ENCODE measurements at regions not wholly inside any gene's neighbourhood (a gene's known extent, or its start where the extent isn't known, plus 50 kb on each side); places are given as distances from the start of the nearest gene placed in this dataset.

DNA sequence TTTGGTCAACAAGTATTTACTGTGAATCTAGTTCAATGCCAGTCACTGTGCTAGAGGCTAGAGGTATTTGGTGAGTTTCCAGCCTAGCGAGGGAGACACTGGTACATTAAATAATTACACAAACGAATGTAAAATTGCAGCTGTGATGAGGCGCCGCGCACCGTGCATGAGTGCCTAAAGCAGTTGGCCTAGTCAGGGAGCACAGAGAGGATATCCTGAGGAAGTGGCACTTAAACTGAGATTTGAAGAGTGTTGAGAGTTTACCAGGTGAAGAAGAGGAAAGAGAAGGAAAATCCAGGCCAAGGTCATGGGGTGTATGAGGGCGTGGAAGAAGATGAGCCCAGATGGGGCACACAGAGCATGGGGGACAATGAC lies 157.6 kb upstream of the NDUFV2 start:
- 2% methylated on average over 4 of the region's 7 CpGs for WGBS (ENCODE audit: insufficient coverage)
- H3K79me2 ChIP-seq (ENCODE audit: control insufficient read depth, insufficient read depth, low read length), result no peaks in the 10 kb centered on the region
- peaks cover 46% of the 10 kb centered on the region for H3K4me1 Mint-ChIP-seq
- ATAC-seq (ENCODE audit: low read depth) (peak; percentile 21), DNase-seq (peak; percentile 35)
- peak overlapping the region; percentile 1 for H3K27ac Mint-ChIP-seq
- TF ChIP-seq, protein P1, sequence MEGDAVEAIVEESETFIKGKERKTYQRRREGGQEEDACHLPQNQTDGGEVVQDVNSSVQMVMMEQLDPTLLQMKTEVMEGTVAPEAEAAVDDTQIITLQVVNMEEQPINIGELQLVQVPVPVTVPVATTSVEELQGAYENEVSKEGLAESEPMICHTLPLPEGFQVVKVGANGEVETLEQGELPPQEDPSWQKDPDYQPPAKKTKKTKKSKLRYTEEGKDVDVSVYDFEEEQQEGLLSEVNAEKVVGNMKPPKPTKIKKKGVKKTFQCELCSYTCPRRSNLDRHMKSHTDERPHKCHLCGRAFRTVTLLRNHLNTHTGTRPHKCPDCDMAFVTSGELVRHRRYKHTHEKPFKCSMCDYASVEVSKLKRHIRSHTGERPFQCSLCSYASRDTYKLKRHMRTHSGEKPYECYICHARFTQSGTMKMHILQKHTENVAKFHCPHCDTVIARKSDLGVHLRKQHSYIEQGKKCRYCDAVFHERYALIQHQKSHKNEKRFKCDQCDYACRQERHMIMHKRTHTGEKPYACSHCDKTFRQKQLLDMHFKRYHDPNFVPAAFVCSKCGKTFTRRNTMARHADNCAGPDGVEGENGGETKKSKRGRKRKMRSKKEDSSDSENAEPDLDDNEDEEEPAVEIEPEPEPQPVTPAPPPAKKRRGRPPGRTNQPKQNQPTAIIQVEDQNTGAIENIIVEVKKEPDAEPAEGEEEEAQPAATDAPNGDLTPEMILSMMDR (IDR thresholded peaks at IDR 0.05), result no peak
- TF ChIP-seq EZH2 (IDR thresholded peaks at IDR 0.05; ENCODE audit: borderline replicate concordance, insufficient read depth, low read depth, low read length, poor library complexity, severe bottlenecking), result no peak
- H4K20me1 ChIP-seq (ENCODE audit: control insufficient read depth, insufficient read depth, low read length, poor library complexity, severe bottlenecking), result no peaks in the 10 kb centered on the region
- peaks cover 39 to 44% of the 10 kb centered on the region in 2 donors for H3K4me1 ChIP-seq (ENCODE audit: control insufficient read depth in 2 of 2, insufficient read depth in 2 of 2, low read length in 2 of 2)
- H3K9me3 Mint-ChIP-seq (ENCODE audit: insufficient read depth), result peaks cover 3% of the 10 kb centered on the region
- no peaks in the 10 kb centered on the region for H3K27me3 Mint-ChIP-seq
- peak overlapping the region; percentile 2 for H3K4me3 Mint-ChIP-seq
- no peak overlapping the region for H3K9ac ChIP-seq (ENCODE audit: low read length)
- no peaks in the 10 kb centered on the region for H3K27me3 ChIP-seq (replicated peaks in 1 of 4; ENCODE audit: control extremely low read depth in 1 of 4, control insufficient read depth in 3 of 4, insufficient read depth in 4 of 4, low read length in 3 of 4)
- ChIA-PET CTCF (interaction anchor here (1.3 kb wide), 1 partner anchor 43 kb away, joined by 4 read pairs; no protein-coding TSS in a partner anchor), POLR2A (no interaction called here)
- H3K27ac ChIP-seq (ENCODE audit: low read length in 2 of 2), result peak overlapping the region; percentile 31 to 39
- H3K4me3 ChIP-seq (ENCODE audit: control extremely low read depth in 1 of 5, extremely low read depth in 1 of 5, insufficient read depth in 1 of 5, low read depth in 2 of 5, low read length in 4 of 5), result no peak overlapping the region
- H3K36me3 ChIP-seq (replicated peaks in 1 of 2; ENCODE audit: control extremely low read depth in 1 of 2, control insufficient read depth in 1 of 2, extremely low read depth in 1 of 2, insufficient read depth in 2 of 2, low read length in 1 of 2), result no peaks in the 10 kb centered on the region
- peak overlapping the region; percentile 37 for H3K4me2 ChIP-seq (replicated peaks; ENCODE audit: low read depth, low read length, poor library complexity, severe bottlenecking)
- H3K9me3 ChIP-seq (ENCODE audit: control extremely low read depth in 1 of 3, control insufficient read depth in 2 of 3, insufficient read depth in 1 of 3, low read length in 2 of 3), result no peaks in the 10 kb centered on the region
- peak overlapping the region; percentile 44 for H2AFZ ChIP-seq (ENCODE audit: insufficient read depth, low read depth, low read length, poor library complexity, severe bottlenecking)
- intact Hi-C loops (cut with micrococcal nuclease), result no loop called here

DNA sequence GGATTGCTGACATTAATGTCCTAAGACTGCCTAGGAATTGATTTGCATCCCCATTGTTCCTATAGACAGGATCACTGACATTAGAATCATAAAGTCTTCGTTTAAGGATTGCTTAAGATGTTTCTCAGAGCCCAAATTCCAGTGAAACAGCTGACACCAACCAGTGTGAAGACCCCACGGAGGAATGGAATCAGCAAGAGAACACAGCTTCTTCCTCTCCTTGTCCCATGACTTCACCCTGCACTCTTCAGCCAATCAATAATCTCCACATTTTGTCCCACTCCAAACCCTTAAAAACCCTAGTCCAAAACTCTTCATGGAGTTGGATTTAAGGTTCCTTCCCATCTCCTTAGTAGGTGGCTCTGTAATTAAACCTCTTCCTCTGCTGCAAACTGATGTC lies 157.0 kb upstream of the NDUFV2 start:
- H3K4me1 Mint-ChIP-seq, result peaks cover 53% of the 10 kb centered on the region
- 0% methylated on average over 1 of the region's 2 CpGs for WGBS (ENCODE audit: insufficient coverage)
- H3K4me2 ChIP-seq (replicated peaks; ENCODE audit: low read depth, low read length, poor library complexity, severe bottlenecking), result no peak overlapping the region

More for the DNA sequence above, 157.0 kb upstream of the NDUFV2 start:
- Mint-ChIP-seq H3K9me3 (ENCODE audit: insufficient read depth) (peaks cover 3% of the 10 kb centered on the region), H3K27ac (no peak overlapping the region), H3K4me3 (no peak overlapping the region), H3K27me3 (no peaks in the 10 kb centered on the region)
- Histone ChIP-seq H3K4me3 (ENCODE audit: control extremely low read depth in 1 of 5, extremely low read depth in 1 of 5, insufficient read depth in 1 of 5, low read depth in 2 of 5, low read length in 4 of 5) (no peak overlapping the region), H3K9ac (ENCODE audit: low read length) (no peak overlapping the region), H3K27me3 (replicated peaks in 1 of 4; ENCODE audit: control extremely low read depth in 1 of 4, control insufficient read depth in 3 of 4, insufficient read depth in 4 of 4, low read length in 3 of 4) (no peaks in the 10 kb centered on the region), H3K79me2 (ENCODE audit: control insufficient read depth, insufficient read depth, low read length) (no peaks in the 10 kb centered on the region), H3K9me3 (ENCODE audit: control extremely low read depth in 1 of 3, control insufficient read depth in 2 of 3, insufficient read depth in 1 of 3, low read length in 2 of 3) (no peaks in the 10 kb centered on the region), H3K27ac (ENCODE audit: low read length in 2 of 2) (peak overlapping the region in 1 of 2 donors; percentile 31), H4K20me1 (ENCODE audit: control insufficient read depth, insufficient read depth, low read length, poor library complexity, severe bottlenecking) (no peaks in the 10 kb centered on the region), H3K4me1 (ENCODE audit: control insufficient read depth in 2 of 2, insufficient read depth in 2 of 2, low read length in 2 of 2) (peaks cover 46 to 50% of the 10 kb centered on the region in 2 donors), H3K36me3 (replicated peaks in 1 of 2; ENCODE audit: control extremely low read depth in 1 of 2, control insufficient read depth in 1 of 2, extremely low read depth in 1 of 2, insufficient read depth in 2 of 2, low read length in 1 of 2) (no peaks in the 10 kb centered on the region), H2AFZ (ENCODE audit: insufficient read depth, low read depth, low read length, poor library complexity, severe bottlenecking) (no peak overlapping the region)
- CTCF ChIA-PET, result no interaction called here
- intact Hi-C loops (cut with micrococcal nuclease), result no loop called here
- ATAC-seq (ENCODE audit: low read depth) (no peak), DNase-seq (no peak)
- TF ChIP-seq, protein P1 (IDR thresholded peaks at IDR 0.05), result no peak
- no peak for TF ChIP-seq EZH2 (IDR thresholded peaks at IDR 0.05; ENCODE audit: borderline replicate concordance, insufficient read depth, low read depth, low read length, poor library complexity, severe bottlenecking)
- POLR2A ChIA-PET, result no interaction called here
